Renal pelvis (tissue), 1 donor: ENCODE measurements at regions not wholly inside any gene's neighbourhood (a gene's known extent, or its start where the extent isn't known, plus 50 kb on each side); places are given as distances from the start of the nearest gene placed in this dataset.
"Not testable (repeated sequence)": the region's sequence is repeated elsewhere in the genome, so short reads cannot be mapped to it uniquely, and the experiment has no call there.

ENCODE experiments used
- DNase-seq: peaks from one replicate; pipeline ENCODE4 v3.0.0-alpha.2; 2013

GRCh38 chr9:1115370-1115769 is 65.2 kb downstream of the DMRT2 start:
- DNase-seq, result no peak

- no peak for DNase-seq
Measured at GRCh38 chr9:1117439-1117838, 67.3 kb downstream of the DMRT2 start.

GRCh38 chr9:1120500-1121165 is 70.5 kb downstream of the DMRT2 start:
- no peak for DNase-seq

GRCh38 chr9:1125741-1126140 is 75.6 kb downstream of the DMRT2 start:
- DNase-seq, result peak; percentile 31

GRCh38 chr9:1128046-1128445 is 77.9 kb downstream of the DMRT2 start:
- no peak for DNase-seq

GRCh38 chr9:1129382-1129781 is 79.2 kb downstream of the DMRT2 start:
- DNase-seq, result no peak

GRCh38 chr9:1140057-1140456 is 89.9 kb downstream of the DMRT2 start:
- DNase-seq, result no peak

GRCh38 chr9:1151691-1152090 is 101.5 kb downstream of the DMRT2 start:
- DNase-seq, result no peak

GRCh38 chr9:1152171-1152570 is 102.0 kb downstream of the DMRT2 start:
- DNase-seq, result no peak

- DNase-seq, result no peak
Measured at GRCh38 chr9:1154739-1155138, 104.6 kb downstream of the DMRT2 start.

- no peak for DNase-seq
Measured at GRCh38 chr9:1155602-1156001, 105.4 kb downstream of the DMRT2 start.

- DNase-seq, result no peak
Measured at GRCh38 chr9:1156794-1157550, 106.8 kb downstream of the DMRT2 start.

GRCh38 chr9:1157836-1158235 is 107.7 kb downstream of the DMRT2 start:
- no peak for DNase-seq

GRCh38 chr9:1170918-1171317 is 120.8 kb downstream of the DMRT2 start:
- no peak for DNase-seq

- no peak for DNase-seq
Measured at GRCh38 chr9:1171546-1171945, 121.4 kb downstream of the DMRT2 start.

- DNase-seq, result peak; percentile 26
Measured at GRCh38 chr9:1173211-1173610, 123.1 kb downstream of the DMRT2 start.

- DNase-seq, result no peak
Measured at GRCh38 chr9:1173993-1174392, 123.8 kb downstream of the DMRT2 start.

GRCh38 chr9:1179366-1179765 is 129.2 kb downstream of the DMRT2 start:
- DNase-seq, result no peak

GRCh38 chr9:1184146-1184545 is 134.0 kb downstream of the DMRT2 start:
- DNase-seq, result no peak

GRCh38 chr9:1187137-1187536 is 137.0 kb downstream of the DMRT2 start:
- DNase-seq, result not testable (repeated sequence)

- DNase-seq, result not testable (repeated sequence)
Measured at GRCh38 chr9:1195636-1196035, 145.5 kb downstream of the DMRT2 start.

GRCh38 chr9:1198085-1198484 is 147.9 kb downstream of the DMRT2 start:
- peak; percentile 30 for DNase-seq

GRCh38 chr9:1200847-1201251 is 150.7 kb downstream of the DMRT2 start:
- DNase-seq, result peak; percentile 4

- DNase-seq, result no peak
Measured at GRCh38 chr9:1201262-1201661, 151.1 kb downstream of the DMRT2 start.
